SK-N-SH treated with all-trans-retinoic acid at 6 μM for 48 hours (cell line): ENCODE measurements at regions not wholly inside any gene's neighbourhood (a gene's known extent, or its start where the extent isn't known, plus 50 kb on each side); places are given as distances from the start of the nearest gene placed in this dataset.

Source experiments
- ATAC-seq: fragments of 200-7000 bp; cut with Tn5 transposase; 3 replicates; pipeline ENCODE4 v1.9.1; 2020; ENCODE audit warnings: mild to moderate bottlenecking, moderate library complexity
- ARNTL ChIP-seq: fragments of 450-650 bp; formaldehyde crosslinking; IDR thresholded peaks from 2 replicates; pipeline ENCODE4 v1.5.0; 2020; ENCODE audit warnings: low read depth, mild to moderate bottlenecking, moderate library complexity, borderline replicate concordance
- BACH2 ChIP-seq: fragments of 250-450 bp; sonication (Bioruptor Pico); IDR thresholded peaks from 2 replicates; pipeline ENCODE4 v1.9.0; 2021; ENCODE audit warnings: mild to moderate bottlenecking, borderline replicate concordance
- CSDC2 ChIP-seq: fragments of 250-450 bp; sonication (Bioruptor Pico); IDR thresholded peaks from 2 replicates; pipeline ENCODE4 v1.5.0; 2020; ENCODE audit warnings: mild to moderate bottlenecking, moderate library complexity
- ESRRG ChIP-seq: fragments of 250-450 bp; sonication (Bioruptor Pico); IDR thresholded peaks from 2 replicates; pipeline ENCODE4 v1.6.1; 2021; ENCODE audit warnings: mild to moderate bottlenecking
- GLIS3 ChIP-seq: fragments of 250-450 bp; sonication (Bioruptor Pico); IDR thresholded peaks from 2 replicates; pipeline ENCODE4 v1.5.0; 2020; ENCODE audit warnings: mild to moderate bottlenecking, moderate library complexity
- ISL1 ChIP-seq: fragments of 250-450 bp; sonication (Bioruptor Pico); IDR thresholded peaks from 2 replicates; pipeline ENCODE4 v2.1.2; 2022; ENCODE audit warnings: mild to moderate bottlenecking, moderate library complexity
- SNAI2 ChIP-seq: fragments of 250-450 bp; sonication (Bioruptor Pico); IDR thresholded peaks from 2 replicates; pipeline ENCODE4 v1.5.0; 2020; ENCODE audit warnings: mild to moderate bottlenecking, moderate library complexity
- TCF4 ChIP-seq: fragments of 250-450 bp; sonication (Bioruptor Pico); IDR thresholded peaks from 2 replicates; pipeline ENCODE4 v1.8.0; 2021; ENCODE audit warnings: mild to moderate bottlenecking, moderate library complexity, borderline replicate concordance
- ZC3H10 ChIP-seq: fragments of 250-450 bp; sonication (Bioruptor Pico); IDR thresholded peaks from 2 replicates; pipeline ENCODE4 v1.5.1; 2021; ENCODE audit warnings: mild to moderate bottlenecking, moderate library complexity
- ZFP3 ChIP-seq: fragments of 250-450 bp; sonication (Bioruptor Pico); IDR thresholded peaks from 2 replicates; pipeline ENCODE4 v1.5.0; 2020; ENCODE audit warnings: mild to moderate bottlenecking, moderate library complexity
- ZFP30 ChIP-seq: fragments of 450-650 bp; formaldehyde crosslinking; IDR thresholded peaks from 2 replicates; pipeline ENCODE4 v1.5.0; 2022; ENCODE audit warnings: mild to moderate bottlenecking, moderate library complexity
- ZNF565 ChIP-seq: fragments of 450-650 bp; formaldehyde crosslinking; conservative IDR thresholded peaks from 2 replicates; pipeline ENCODE4 v1.5.0; 2020; ENCODE audit warnings: low read depth, mild to moderate bottlenecking, moderate library complexity
- ZNF70 ChIP-seq: fragments of 450-650 bp; formaldehyde crosslinking; IDR thresholded peaks from 2 replicates; pipeline ENCODE4 v1.5.0; 2020; ENCODE audit warnings: mild to moderate bottlenecking, moderate library complexity
- ZNF8 ChIP-seq: fragments of 450-650 bp; formaldehyde crosslinking; IDR thresholded peaks from 2 replicates; pipeline ENCODE4 v1.5.0; 2020; ENCODE audit warnings: mild to moderate bottlenecking, moderate library complexity
- TF ChIP-seq, protein P1 (sequence below): fragments of 250-450 bp; sonication (Bioruptor Pico); IDR thresholded peaks from 2 replicates; pipeline ENCODE4 v1.5.0; 2020; ENCODE audit warnings: mild to moderate bottlenecking, moderate library complexity
- TF ChIP-seq, protein P2 (sequence below): fragments of 250-450 bp; sonication (Bioruptor Pico); IDR thresholded peaks from 2 replicates; pipeline ENCODE4 v1.8.0; 2021; ENCODE audit warnings: low read depth, mild to moderate bottlenecking, moderate library complexity, borderline replicate concordance
- TF ChIP-seq, protein P3 (sequence below): fragments of 250-450 bp; sonication (Bioruptor Pico); IDR thresholded peaks from 2 replicates; pipeline ENCODE4 v1.8.0; 2020; ENCODE audit warnings: mild to moderate bottlenecking, moderate library complexity, borderline replicate concordance
- TF ChIP-seq, protein P4 (sequence below): fragments of 250-450 bp; sonication (Bioruptor Pico); IDR thresholded peaks from 2 replicates; pipeline ENCODE4 v1.5.1; 2020; ENCODE audit warnings: low read depth, mild to moderate bottlenecking, moderate library complexity
- TF ChIP-seq, protein P5 (sequence below): fragments of 250-450 bp; sonication (Bioruptor Pico); IDR thresholded peaks from 2 replicates; pipeline ENCODE4 v1.5.1; 2021; ENCODE audit warnings: mild to moderate bottlenecking, moderate library complexity

DNA sequence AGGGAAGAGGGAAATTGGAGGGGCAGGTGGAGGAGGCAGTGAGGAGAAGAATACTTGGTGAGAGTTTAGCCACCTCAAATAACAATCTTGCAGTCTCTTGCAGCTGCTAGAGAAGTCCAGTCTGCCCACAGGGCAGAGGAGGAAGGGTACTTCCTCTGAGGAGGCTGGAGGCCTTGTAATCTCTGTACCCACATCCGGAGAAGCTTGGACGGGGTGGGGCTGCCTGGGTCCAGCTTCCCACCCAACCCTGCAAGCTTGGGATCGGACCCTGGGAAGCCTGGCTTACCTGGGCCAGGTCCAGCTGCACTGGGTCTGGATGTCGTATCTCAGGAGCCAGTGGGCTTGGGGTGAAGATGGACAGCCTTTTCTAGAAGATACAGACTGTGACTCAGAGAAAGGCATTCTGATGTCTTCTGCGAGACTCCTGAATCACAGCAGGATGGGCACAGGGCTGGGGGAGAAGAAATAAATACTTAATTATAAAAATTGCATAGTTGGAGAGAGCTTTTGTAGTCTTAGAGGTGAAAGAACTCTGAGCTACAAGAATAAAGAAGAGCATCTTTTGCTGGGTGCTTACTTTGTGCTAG lies 111.8 kb upstream of the JUN start:
- TF ChIP-seq ZNF565 (CRISPR knock-in tag) (no peak), TCF4 (CRISPR knock-in tag) (no peak), SNAI2 (no peak), ZFP30 (no peak), BACH2 (CRISPR knock-in tag) (no peak), ZC3H10 (no peak), ARNTL (CRISPR knock-in tag) (no peak), ZFP3 (CRISPR knock-in tag) (no peak), ZNF8 (no peak), ESRRG (CRISPR knock-in tag) (no peak)
- TF ChIP-seq, protein P1, sequence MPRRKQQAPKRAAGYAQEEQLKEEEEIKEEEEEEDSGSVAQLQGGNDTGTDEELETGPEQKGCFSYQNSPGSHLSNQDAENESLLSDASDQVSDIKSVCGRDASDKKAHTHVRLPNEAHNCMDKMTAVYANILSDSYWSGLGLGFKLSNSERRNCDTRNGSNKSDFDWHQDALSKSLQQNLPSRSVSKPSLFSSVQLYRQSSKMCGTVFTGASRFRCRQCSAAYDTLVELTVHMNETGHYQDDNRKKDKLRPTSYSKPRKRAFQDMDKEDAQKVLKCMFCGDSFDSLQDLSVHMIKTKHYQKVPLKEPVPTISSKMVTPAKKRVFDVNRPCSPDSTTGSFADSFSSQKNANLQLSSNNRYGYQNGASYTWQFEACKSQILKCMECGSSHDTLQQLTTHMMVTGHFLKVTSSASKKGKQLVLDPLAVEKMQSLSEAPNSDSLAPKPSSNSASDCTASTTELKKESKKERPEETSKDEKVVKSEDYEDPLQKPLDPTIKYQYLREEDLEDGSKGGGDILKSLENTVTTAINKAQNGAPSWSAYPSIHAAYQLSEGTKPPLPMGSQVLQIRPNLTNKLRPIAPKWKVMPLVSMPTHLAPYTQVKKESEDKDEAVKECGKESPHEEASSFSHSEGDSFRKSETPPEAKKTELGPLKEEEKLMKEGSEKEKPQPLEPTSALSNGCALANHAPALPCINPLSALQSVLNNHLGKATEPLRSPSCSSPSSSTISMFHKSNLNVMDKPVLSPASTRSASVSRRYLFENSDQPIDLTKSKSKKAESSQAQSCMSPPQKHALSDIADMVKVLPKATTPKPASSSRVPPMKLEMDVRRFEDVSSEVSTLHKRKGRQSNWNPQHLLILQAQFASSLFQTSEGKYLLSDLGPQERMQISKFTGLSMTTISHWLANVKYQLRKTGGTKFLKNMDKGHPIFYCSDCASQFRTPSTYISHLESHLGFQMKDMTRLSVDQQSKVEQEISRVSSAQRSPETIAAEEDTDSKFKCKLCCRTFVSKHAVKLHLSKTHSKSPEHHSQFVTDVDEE (CRISPR knock-in tag) = no peak
- TF ChIP-seq, protein P2, sequence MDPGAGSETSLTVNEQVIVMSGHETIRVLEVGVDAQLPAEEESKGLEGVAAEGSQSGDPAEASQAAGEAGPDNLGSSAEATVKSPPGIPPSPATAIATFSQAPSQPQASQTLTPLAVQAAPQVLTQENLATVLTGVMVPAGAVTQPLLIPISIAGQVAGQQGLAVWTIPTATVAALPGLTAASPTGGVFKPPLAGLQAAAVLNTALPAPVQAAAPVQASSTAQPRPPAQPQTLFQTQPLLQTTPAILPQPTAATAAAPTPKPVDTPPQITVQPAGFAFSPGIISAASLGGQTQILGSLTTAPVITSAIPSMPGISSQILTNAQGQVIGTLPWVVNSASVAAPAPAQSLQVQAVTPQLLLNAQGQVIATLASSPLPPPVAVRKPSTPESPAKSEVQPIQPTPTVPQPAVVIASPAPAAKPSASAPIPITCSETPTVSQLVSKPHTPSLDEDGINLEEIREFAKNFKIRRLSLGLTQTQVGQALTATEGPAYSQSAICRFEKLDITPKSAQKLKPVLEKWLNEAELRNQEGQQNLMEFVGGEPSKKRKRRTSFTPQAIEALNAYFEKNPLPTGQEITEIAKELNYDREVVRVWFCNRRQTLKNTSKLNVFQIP = no peak
- peak; percentile 35; the same call in 2 of the 3 replicates for ATAC-seq

DNA sequence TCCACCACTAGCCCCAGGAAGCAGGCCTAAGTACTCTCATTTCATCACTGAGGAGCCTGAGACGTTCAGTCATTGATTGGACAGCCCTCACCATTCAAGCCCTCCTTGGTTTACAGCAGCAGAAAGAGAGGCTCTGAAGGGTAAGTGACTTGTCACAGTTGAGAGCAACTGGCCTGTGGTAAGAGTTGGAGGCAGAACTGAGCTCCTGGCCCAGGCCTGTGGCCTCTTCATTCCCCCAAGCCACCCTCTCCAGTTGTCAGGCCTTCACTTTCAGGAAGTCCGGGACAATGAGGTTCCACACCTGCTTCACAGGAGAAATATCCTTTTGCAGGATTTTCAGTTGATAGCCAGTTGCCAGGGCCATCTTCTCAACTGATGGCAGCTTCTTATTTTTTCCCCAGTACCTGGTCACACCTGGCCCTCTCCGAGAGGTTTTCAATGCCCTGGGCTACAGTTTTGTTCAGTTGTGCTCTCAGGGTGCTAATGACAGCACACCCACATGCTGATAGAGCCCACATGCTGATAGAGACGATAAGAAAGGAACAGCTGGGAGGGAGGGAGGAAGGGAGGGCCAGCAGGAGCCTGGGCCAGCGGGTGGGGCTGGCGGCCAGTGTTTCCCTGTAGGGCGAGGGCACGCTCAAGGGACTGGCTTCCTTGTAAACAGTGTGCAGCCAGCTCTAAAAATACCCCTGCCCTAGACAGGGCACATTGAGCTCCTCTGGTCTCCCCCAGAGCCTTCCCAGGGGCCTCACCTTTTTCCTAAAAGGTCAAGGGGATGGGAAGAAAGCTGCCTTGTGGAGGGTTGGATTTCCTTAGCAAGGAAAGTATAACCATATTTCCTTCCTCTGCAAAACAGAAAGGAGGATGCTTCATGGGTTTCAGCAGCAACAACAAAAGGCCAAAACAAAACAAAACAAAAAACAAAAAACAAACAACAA lies 112.7 kb upstream of the JUN start:
- peak; percentile 35; the same call in 2 of the 3 replicates for ATAC-seq
- no peak for TF ChIP-seq ZNF70 (CRISPR knock-in tag)
- TF ChIP-seq, protein P3, sequence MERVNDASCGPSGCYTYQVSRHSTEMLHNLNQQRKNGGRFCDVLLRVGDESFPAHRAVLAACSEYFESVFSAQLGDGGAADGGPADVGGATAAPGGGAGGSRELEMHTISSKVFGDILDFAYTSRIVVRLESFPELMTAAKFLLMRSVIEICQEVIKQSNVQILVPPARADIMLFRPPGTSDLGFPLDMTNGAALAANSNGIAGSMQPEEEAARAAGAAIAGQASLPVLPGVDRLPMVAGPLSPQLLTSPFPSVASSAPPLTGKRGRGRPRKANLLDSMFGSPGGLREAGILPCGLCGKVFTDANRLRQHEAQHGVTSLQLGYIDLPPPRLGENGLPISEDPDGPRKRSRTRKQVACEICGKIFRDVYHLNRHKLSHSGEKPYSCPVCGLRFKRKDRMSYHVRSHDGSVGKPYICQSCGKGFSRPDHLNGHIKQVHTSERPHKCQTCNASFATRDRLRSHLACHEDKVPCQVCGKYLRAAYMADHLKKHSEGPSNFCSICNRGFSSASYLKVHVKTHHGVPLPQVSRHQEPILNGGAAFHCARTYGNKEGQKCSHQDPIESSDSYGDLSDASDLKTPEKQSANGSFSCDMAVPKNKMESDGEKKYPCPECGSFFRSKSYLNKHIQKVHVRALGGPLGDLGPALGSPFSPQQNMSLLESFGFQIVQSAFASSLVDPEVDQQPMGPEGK (CRISPR knock-in tag) = no peak
- no peak for TF ChIP-seq ZFP3 (CRISPR knock-in tag)
- no peak for TF ChIP-seq TCF4 (CRISPR knock-in tag)
- TF ChIP-seq ZNF565 (CRISPR knock-in tag) = no peak
- TF ChIP-seq, protein P4, sequence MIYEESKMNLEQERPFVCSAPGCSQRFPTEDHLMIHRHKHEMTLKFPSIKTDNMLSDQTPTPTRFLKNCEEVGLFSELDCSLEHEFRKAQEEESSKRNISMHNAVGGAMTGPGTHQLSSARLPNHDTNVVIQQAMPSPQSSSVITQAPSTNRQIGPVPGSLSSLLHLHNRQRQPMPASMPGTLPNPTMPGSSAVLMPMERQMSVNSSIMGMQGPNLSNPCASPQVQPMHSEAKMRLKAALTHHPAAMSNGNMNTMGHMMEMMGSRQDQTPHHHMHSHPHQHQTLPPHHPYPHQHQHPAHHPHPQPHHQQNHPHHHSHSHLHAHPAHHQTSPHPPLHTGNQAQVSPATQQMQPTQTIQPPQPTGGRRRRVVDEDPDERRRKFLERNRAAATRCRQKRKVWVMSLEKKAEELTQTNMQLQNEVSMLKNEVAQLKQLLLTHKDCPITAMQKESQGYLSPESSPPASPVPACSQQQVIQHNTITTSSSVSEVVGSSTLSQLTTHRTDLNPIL (CRISPR knock-in tag) = no peak
- no peak for TF ChIP-seq ISL1 (CRISPR knock-in tag)
- TF ChIP-seq ESRRG (CRISPR knock-in tag) = no peak
- TF ChIP-seq GLIS3 (CRISPR knock-in tag) = no peak
- TF ChIP-seq CSDC2 = no peak
- TF ChIP-seq, protein P5, sequence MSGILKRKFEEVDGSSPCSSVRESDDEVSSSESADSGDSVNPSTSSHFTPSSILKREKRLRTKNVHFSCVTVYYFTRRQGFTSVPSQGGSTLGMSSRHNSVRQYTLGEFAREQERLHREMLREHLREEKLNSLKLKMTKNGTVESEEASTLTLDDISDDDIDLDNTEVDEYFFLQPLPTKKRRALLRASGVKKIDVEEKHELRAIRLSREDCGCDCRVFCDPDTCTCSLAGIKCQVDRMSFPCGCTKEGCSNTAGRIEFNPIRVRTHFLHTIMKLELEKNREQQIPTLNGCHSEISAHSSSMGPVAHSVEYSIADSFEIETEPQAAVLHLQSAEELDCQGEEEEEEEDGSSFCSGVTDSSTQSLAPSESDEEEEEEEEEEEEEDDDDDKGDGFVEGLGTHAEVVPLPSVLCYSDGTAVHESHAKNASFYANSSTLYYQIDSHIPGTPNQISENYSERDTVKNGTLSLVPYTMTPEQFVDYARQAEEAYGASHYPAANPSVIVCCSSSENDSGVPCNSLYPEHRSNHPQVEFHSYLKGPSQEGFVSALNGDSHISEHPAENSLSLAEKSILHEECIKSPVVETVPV (CRISPR knock-in tag) = no peak
